SJCRH30 (cell line): ENCODE measurements at regions not wholly inside any gene's neighbourhood (a gene's known extent, or its start where the extent isn't known, plus 50 kb on each side); places are given as distances from the start of the nearest gene placed in this dataset.

Experiments used
- DNase-seq, 2 experiments: peaks; one replicate each; pipeline ENCODE4 v3.0.0-alpha.2; 2015 to 2020
- H3K27ac ChIP-seq: fragments of 250-450 bp; sonication (Bioruptor Pico); 2 replicates; pipeline ENCODE4 v1.5.1; 2020; ENCODE audit warnings: mild to moderate bottlenecking, moderate library complexity
- H3K27me3 ChIP-seq: fragments of 250-450 bp; sonication (Bioruptor Pico); 2 replicates; pipeline ENCODE4 v1.5.1; 2020; ENCODE audit warnings: mild to moderate bottlenecking, moderate library complexity
- H3K36me3 ChIP-seq: fragments of 250-450 bp; sonication (Bioruptor Pico); 2 replicates; pipeline ENCODE4 v1.5.1; 2020; ENCODE audit warnings: mild to moderate bottlenecking, moderate library complexity
- H3K4me1 ChIP-seq: fragments of 250-450 bp; sonication (Bioruptor Pico); 2 replicates; pipeline ENCODE4 v1.5.1; 2020; ENCODE audit warnings: mild to moderate bottlenecking, moderate library complexity
- H3K4me3 ChIP-seq: fragments of 250-450 bp; sonication (Bioruptor Pico); 2 replicates; pipeline ENCODE4 v1.5.1; 2020; ENCODE audit warnings: mild to moderate bottlenecking, moderate library complexity
- H3K9me3 ChIP-seq: fragments of 250-450 bp; sonication (Bioruptor Pico); replicated peaks from 2 replicates; pipeline ENCODE4 v1.5.1; 2020; ENCODE audit warnings: mild to moderate bottlenecking, moderate library complexity

DNA sequence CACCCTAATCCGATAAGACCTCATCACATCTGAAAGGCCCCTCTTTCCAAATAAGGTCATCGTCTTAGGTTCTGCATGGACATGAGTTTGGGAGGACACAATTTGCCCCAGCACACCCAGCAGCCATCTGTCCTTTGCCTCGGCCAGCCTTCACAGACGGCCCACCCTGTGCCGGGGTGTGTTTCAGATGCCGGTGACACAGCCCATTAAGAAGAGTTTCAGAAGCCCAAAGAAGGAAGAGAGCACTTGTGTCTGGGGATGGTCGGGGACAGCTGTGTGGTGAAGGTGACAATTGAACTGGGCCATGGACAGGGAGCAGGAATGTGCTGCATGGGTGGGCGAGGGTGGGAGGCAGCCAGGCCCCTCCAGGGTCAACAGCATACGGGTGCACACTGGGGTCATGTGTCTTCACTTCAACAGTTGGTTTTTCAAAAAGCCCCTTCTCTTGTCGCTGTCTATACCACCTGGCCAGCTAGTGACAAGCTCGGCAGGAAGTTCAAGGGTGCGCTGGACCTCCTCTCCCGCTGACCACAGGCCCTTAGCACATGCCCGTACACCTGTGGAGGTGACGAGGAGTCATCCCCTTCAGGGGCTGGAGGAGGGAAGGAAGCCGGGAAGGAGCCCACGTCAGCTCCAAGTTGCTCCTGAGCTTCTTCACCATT lies 183.1 kb downstream of the C16orf95 start:
- Histone ChIP-seq H3K9me3 (no peaks in the 10 kb centered on the region), H3K4me3 (no peak overlapping the region), H3K4me1 (peaks cover 6% of the 10 kb centered on the region; the same call in 1 of the 2 replicates), H3K27me3 (no peaks in the 10 kb centered on the region), H3K27ac (no peak overlapping the region), H3K36me3 (no peaks in the 10 kb centered on the region)
- peak in 1 of 2 experiments; percentile 30 for DNase-seq

DNA sequence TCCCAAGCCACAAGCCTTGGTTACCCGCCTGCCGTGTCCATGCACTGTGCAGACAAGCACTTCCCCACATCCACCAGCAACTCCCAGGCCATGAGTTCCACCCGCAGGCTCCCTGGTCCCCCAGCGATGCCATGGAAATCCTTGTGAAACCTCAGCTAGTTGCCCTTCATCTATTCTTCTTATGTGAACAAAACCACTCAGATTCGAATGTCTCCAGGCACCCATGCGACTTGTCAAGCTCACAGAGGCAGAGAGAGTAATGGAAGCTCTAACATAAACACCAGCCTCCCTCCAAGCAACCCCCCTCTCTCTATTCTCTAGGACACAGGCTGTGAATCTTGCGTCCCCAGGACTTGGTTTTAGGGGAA lies 182.6 kb downstream of the C16orf95 start:
- H3K4me3 ChIP-seq: no peak overlapping the region
- no peaks in the 10 kb centered on the region for H3K27me3 ChIP-seq
- H3K36me3 ChIP-seq: no peaks in the 10 kb centered on the region
- peaks cover 6% of the 10 kb centered on the region; the same call in 1 of the 2 replicates for H3K4me1 ChIP-seq
- DNase-seq: no peak
- no peak overlapping the region for H3K27ac ChIP-seq
- no peaks in the 10 kb centered on the region for H3K9me3 ChIP-seq

DNA sequence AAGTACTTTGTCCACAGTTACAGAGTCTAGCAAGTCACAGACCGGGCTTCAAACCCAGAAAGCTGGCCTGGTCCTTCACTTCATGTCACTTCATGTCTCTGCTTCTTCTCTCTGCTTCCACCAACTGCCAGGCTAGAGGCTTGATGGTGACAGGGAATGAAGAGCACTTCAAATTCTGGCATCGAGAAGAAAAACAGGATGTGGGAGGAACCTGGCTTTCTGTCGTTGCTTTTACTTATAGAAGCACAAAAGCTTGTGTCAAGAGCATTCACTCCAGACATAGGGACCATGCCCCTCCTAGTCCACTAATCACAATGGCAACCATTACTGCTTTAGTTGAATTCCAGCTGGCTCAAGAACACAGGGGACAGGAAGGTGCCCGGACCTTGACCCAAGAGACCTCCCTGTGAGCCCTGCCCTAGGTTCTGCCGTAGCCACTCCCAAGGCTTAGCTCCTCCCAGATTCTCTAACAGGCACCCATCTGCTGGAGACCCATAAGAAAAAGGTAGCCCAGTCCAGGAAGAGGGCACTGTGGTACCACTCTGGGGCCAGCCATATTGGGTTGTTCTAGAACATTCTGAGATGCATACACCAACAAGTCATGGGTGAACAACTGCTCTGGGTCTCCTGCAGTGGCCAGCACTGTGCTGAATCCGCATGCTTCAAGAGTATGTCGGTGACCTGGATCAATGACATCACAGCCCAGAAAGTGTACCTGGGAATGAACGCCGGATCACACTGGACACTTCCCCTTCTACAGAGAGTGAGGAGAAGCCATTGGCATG lies 181.8 kb downstream of the C16orf95 start:
- Histone ChIP-seq H3K36me3 (no peaks in the 10 kb centered on the region), H3K4me3 (no peak overlapping the region), H3K27me3 (no peaks in the 10 kb centered on the region), H3K4me1 (peaks cover 6% of the 10 kb centered on the region; the same call in 1 of the 2 replicates), H3K27ac (no peak overlapping the region), H3K9me3 (no peaks in the 10 kb centered on the region)
- DNase-seq: no peak

DNA sequence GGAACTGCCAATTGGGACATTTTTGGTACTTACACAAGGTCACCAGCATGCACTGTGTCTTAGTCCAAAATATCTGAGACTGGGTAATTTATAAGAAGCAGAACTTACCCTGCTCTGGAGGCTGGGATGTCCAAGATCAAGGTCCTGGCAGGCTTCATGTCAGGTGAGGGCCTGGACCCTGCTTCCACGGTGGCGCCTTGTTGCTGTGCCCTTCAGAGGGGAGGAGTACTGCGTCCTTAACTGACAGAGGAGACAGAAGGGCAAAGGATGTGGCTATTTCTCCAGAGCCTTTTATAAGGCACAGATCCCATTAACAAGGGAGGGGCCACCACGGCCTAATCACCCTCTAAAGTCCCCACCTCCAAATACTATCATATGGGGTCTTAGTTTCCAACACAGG lies 178.9 kb downstream of the C16orf95 start:
- H3K36me3 ChIP-seq: no peaks in the 10 kb centered on the region
- no peak overlapping the region for H3K27ac ChIP-seq
- no peak overlapping the region for H3K4me3 ChIP-seq
- no peaks in the 10 kb centered on the region for H3K4me1 ChIP-seq
- no peaks in the 10 kb centered on the region for H3K9me3 ChIP-seq
- DNase-seq: no peak
- no peaks in the 10 kb centered on the region for H3K27me3 ChIP-seq

DNA sequence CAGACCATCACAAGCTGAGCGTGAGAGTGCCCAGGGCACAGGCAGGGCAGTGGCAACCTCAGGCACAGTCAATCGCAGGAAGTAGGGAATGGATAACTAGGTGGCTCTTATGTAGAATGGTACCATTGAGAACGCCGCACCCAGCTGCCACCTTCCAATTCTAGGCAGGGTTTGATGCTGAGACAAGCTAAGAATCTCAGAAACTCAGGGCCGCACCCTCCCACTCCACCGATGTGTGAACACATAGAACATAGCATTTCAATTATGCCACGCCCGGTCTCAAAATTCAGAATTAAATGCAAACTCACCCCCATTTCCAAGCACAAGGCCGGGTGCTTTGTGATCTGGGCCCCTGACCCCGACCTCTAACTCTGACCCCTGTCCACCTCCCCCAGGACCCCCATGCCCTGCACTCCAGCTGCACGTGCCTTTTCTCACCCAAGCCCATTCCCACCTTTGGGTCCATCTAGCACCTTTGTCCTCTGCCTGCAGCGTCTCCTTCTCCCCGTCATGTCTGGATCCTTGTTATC lies 178.4 kb downstream of the C16orf95 start:
- Histone ChIP-seq H3K4me3 (no peak overlapping the region), H3K27me3 (no peaks in the 10 kb centered on the region), H3K27ac (no peak overlapping the region), H3K4me1 (no peaks in the 10 kb centered on the region), H3K9me3 (no peaks in the 10 kb centered on the region), H3K36me3 (no peaks in the 10 kb centered on the region)
- no peak for DNase-seq

DNA sequence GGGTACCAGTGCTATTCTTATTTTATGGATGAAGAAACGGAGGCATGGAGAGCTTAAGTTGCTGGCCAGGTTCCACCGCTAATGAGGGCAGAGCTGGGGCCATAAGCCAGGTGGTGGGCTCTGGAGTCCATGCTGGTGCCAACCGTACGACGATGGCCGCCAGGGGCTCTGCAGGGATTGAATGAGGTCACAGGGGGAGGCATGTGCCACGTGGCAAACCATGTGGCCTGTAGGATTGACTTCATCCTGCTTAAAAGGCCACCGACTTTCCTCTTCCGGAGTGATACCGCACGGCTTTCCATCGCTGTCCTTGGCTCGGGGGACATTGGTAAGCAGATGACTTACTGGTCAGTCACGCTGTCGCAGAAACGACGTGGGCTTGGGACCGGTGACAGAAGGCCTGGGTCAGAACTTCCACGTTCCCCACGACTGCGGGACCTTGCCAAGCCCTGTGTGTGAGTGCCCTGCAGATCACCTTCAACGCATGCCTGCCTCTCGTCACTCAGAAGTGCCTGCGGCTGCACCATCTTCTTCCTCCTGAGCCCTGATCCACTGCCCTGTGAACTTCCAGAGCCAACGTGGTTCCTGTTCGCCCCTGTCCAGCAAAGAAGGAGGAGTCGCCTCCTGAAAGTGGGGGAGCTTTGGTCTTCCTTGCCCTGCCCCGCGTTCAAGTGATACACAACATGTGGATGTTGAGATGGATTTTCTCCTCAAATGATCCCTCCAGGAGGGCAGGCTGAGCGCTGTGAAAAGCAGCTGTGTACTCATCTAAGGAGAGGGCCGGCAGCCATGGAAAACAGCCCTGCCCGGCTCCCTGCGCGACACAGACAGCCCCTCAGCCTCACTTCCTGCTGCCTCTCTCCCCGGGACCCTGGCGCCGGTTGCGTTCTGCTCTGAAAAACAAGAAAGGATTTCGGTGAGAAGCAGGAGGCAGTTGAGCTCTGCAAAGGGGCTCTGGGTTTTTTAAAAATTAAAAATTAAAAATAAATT lies 176.7 kb downstream of the C16orf95 start:
- H3K27me3 ChIP-seq: no peaks in the 10 kb centered on the region
- no peaks in the 10 kb centered on the region for H3K36me3 ChIP-seq

DNA sequence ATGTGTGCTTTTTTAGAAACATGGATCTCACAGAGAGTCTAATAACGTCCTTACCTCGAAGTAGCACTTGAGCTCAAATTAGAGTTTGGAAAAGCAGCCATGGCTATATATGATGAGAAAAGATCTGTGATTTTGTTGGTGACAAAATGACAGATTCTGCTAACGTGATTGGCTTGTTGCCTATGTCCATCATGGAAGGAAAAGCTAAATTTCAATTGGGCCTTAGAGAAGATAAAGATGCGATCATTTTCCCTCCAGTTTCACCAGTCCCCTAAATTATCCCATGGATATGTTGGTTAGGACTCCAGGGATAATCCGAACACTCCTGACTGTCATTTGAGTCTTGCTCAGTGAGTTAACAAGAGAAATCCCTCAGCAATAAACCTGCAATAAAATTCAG lies 175.8 kb downstream of the C16orf95 start:
- Histone ChIP-seq H3K27ac (no peak overlapping the region), H3K27me3 (no peaks in the 10 kb centered on the region), H3K4me3 (no peak overlapping the region)

More for the DNA sequence above, 176.7 kb downstream of the C16orf95 start:
- H3K4me1 ChIP-seq: no peaks in the 10 kb centered on the region
- DNase-seq: no peak
- no peak overlapping the region for H3K27ac ChIP-seq
- H3K4me3 ChIP-seq: no peak overlapping the region
- H3K9me3 ChIP-seq: no peaks in the 10 kb centered on the region

DNA sequence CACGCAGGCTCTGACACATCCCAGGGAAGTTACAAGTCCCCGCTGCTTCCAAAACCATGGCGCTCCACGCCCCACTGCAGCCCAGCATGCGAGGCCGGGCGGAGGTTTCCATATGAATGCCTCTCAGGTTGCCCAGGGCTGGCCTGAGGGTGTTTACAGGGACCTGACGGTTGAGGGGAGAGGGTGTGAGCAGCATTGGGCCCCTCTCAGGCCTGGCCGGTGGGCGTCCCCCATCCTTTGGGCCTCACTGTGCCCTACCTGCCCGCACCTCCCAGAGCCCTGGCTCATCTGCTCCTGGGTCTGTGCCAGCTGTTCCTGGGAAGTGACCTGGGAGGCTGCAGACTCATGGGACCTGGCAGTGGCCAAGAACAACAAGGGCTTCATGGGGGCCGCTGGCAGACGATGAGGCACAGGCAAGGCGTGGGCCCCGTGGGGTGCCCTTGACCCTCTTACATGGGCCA lies 173.5 kb downstream of the C16orf95 start:
- no peaks in the 10 kb centered on the region for H3K9me3 ChIP-seq
- no peaks in the 10 kb centered on the region for H3K4me1 ChIP-seq
- no peak overlapping the region for H3K4me3 ChIP-seq
- no peak for DNase-seq
- no peak overlapping the region for H3K27ac ChIP-seq
- H3K36me3 ChIP-seq: no peaks in the 10 kb centered on the region
- H3K27me3 ChIP-seq: no peaks in the 10 kb centered on the region

More for the DNA sequence above, 175.8 kb downstream of the C16orf95 start:
- Histone ChIP-seq H3K4me1 (no peaks in the 10 kb centered on the region), H3K36me3 (no peaks in the 10 kb centered on the region), H3K9me3 (no peaks in the 10 kb centered on the region)
- no peak for DNase-seq

DNA sequence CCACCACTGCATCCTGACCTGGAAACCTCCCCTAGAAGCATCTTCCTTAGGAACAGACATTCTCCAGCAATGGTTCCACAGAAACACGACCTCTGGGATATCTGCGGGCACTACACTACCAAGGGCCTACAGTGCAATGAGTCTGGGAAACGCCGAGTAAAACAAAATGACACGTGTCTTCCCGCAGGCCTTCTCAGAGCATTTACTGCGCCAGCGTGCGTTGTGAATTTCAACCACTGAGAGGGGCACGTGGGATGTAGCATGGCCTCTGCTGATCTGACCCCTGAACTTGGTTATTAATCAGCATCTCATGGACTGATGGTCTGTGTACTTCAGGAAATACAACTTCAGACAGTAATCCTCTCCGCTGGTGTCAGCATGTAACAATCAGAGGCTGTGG lies 173.0 kb downstream of the C16orf95 start:
- DNase-seq: no peak

DNA sequence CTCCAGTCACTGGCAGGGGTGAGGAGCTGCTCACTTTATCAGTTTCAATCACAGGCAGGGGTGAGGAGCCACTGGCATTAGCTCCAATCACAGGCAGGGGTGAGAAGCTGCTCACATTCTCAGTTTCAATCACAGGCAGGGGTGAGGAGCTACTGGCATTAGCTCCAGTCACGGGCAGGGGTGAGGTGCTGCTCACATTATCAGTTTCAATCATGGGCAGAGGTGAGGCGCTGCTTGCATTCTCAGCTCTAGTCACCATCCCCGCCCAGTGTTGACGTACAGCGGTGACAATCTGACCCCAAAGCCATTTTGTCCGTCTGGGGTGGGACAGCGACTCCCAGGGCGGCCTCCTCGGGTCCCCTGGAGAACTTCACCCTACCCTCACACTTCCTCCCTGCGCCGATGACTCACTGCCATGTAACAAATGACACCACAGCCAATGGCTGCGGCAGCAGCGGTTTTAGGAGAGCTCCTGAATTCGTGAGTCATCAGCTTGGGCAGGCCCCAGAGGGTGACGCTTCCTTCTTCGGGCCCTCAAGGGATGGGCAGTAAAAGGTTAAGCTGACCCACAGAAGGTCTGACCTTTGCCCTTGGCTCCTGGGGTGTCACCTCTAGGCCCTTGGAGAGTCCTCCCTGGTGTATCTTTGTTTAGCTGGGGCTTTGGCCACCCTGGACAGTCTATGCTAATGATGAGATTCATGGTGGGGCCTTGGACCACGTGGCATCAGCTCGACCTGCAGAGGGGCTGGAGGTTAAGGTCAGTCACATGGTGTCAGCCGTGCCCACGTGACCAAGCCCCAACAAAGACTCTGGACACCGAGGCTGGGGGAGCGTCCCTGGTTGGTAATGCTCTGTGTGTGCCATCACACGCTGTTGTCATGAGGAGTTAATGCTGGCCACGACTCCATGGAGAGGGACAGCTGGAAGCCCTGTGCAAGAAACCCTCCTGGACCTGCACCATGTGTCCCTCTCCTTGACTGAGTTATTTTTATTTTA lies 171.7 kb downstream of the C16orf95 start:
- Histone ChIP-seq H3K9me3 (no peaks in the 10 kb centered on the region), H3K36me3 (no peaks in the 10 kb centered on the region), H3K27ac (no peak overlapping the region), H3K4me1 (no peaks in the 10 kb centered on the region), H3K27me3 (no peaks in the 10 kb centered on the region), H3K4me3 (no peak overlapping the region)
- no peak for DNase-seq

More for the DNA sequence above, 173.0 kb downstream of the C16orf95 start:
- H3K27me3 ChIP-seq: no peaks in the 10 kb centered on the region
- H3K9me3 ChIP-seq: no peaks in the 10 kb centered on the region
- H3K27ac ChIP-seq: no peak overlapping the region
- no peaks in the 10 kb centered on the region for H3K36me3 ChIP-seq
- no peak overlapping the region for H3K4me3 ChIP-seq
- no peaks in the 10 kb centered on the region for H3K4me1 ChIP-seq

DNA sequence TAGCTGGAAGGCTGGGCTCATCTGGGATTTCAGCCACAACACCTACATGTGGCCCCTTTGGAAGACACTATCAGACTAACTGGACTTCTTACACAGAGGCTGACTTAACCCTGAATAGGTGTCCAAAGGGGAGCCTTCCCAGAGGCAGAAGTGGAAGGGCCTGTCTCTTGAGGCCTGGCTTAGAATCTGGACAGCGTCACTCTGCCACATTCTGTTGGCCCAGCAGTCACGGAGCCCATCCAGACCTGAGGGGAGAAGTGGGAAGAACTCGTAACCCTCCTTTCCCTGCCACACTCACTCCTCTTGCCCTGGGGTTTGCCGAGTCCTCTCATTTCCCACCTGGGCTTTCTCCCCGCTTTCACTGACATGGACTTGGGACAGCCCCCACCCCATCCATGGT lies 170.5 kb downstream of the C16orf95 start:
- no peak overlapping the region for H3K27ac ChIP-seq
- no peak for DNase-seq
- H3K27me3 ChIP-seq: no peaks in the 10 kb centered on the region
- no peaks in the 10 kb centered on the region for H3K4me1 ChIP-seq
- no peaks in the 10 kb centered on the region for H3K36me3 ChIP-seq
- no peak overlapping the region for H3K4me3 ChIP-seq
- no peaks in the 10 kb centered on the region for H3K9me3 ChIP-seq

DNA sequence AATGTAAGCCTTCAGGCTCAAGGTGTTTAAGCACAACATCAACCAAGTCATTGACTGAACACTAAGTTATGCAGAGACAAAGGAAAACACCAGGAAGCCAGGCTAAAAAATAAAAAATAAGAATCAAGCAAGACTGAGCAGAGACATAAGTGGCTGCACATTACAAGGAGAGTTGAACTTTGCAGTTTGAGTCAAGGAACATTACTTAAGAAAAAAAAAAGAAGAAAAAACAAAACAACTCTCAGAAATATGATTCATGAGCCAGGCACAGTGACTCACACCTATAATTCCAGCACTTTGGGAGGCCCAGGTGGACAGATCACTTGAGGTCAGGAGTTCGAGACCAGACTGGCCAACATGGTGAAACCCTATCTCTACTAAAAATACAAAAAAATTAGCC lies 168.1 kb downstream of the C16orf95 start:
- Histone ChIP-seq H3K27me3 (no peaks in the 10 kb centered on the region), H3K36me3 (no peaks in the 10 kb centered on the region), H3K9me3 (no peaks in the 10 kb centered on the region), H3K4me3 (no peak overlapping the region), H3K27ac (no peak overlapping the region), H3K4me1 (no peaks in the 10 kb centered on the region)
- no peak for DNase-seq

DNA sequence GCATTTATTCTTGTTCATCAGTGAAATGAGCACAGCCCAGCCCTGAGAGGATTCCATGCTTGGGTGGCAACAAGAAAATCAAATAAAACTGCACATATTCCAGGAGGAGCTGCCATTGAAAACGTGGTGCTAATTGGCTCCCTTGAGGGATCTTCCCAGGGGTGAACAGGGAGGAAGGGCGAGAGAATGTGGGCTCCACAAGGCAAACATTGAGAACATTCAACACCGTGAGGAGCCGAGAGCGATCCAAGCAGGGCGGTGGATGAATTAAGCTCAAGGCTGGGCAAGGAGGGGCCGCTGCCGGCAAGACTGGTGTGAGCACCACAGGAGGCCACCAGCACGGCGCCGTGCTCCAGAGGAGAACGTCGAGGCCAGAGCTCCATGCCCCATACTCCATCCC lies 166.9 kb downstream of the C16orf95 start:
- H3K9me3 ChIP-seq: no peaks in the 10 kb centered on the region
- no peak for DNase-seq
- H3K4me1 ChIP-seq: no peaks in the 10 kb centered on the region
- no peaks in the 10 kb centered on the region for H3K36me3 ChIP-seq
- no peak overlapping the region for H3K27ac ChIP-seq
- H3K4me3 ChIP-seq: no peak overlapping the region
- H3K27me3 ChIP-seq: no peaks in the 10 kb centered on the region
